Right renal pelvis (tissue), 4 donors: ENCODE measurements at regions not wholly inside any gene's neighbourhood (a gene's known extent, or its start where the extent isn't known, plus 50 kb on each side); places are given as distances from the start of the nearest gene placed in this dataset.

ENCODE experiments used
- DNase-seq, 4 donors: peaks; one replicate each; pipeline ENCODE4 v3.0.0-alpha.2; 2013; ENCODE audit warnings: low read depth in 4 of 4, low spot score in 3 of 4, missing footprints in 1 of 4

DNA sequence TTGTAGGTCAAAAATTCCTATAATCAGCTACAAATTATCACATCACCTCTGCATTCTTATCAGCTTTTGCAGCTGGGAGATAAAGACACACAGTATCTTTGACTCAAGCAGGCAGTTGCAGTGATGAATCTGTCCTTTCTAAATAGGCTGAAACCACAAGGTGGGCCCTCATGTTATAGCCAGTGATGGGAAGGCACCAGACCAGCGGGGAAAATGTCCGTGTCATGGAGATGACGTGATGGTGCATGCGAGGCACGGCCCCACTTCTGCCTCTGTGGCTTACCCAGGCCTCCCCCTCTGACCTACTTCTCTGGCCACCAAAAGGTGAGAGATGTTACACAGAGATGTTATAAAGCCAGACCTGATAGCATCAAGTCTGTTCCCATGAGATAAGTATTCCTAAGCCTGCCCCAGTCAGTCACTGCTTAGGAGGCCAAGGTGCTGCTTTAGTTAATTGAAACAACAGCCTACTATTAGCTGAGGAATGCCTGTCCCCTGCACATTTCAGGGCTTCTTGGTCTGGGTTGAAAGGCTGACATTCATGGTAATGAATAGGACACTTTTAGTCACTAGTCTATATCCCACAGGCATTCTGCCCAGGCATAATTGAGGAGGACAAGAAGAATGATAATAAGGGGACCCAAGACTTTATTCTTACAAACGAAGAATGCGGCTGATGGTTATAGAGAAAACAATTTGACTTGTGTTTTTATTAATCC, 327.9 kb downstream of the LPIN1 start:
- no peak for DNase-seq

DNA sequence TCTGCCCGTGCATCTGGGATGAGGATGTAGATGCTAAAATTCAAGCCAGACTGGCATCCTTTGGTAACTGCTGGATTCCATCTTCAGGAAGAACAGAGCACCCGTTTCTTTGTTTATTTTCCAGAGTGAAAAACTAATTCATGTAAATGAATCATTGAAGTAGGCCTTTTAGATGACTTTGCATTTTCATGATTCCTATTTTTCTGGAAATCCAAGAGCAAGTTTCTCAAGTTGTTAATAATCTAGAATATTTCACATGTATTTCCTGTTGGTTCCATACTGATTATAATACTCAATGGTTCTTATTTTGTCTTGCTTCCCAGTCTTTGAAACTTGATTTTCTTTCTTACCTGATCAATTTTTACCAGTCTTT, 328.4 kb downstream of the LPIN1 start:
- DNase-seq: no peak

DNA sequence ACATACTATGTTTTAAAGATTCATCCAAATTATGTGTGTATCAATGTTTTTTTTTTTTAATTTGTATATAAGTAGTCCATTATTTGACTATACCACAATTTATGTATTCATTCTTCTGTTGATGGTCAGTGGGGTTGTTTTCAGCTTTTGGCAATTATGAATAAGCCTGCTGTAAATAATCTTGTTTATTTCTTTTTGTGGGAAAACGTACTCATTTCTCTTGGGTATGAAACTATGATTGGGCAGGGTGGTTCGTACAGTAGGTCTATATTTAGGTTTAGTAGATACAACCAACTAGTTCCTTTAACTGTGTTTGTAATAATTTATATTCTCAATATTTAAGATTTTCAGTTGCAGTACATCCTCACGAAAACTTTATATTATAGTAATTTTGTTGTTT, 329.2 kb downstream of the LPIN1 start:
- DNase-seq: no peak

DNA sequence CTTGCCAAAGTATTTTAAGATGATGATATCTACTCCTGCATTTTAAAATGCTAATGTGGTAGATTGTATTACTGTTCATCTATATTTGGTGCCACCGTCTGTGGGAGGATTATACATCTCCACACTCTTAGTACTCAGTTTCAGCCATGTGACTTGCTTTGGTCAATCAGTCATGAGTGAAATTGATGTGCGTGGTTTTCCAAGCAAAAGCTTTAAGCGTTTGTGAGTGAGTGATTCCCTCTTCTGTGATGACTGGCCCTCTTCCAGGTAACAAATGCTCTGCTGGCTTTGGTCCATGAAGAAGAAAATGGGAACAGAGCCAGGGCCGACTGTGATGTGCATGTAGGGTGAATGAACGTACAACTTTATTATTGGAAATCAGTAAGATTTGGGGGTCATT, 330.4 kb downstream of the LPIN1 start:
- DNase-seq: no peak

DNA sequence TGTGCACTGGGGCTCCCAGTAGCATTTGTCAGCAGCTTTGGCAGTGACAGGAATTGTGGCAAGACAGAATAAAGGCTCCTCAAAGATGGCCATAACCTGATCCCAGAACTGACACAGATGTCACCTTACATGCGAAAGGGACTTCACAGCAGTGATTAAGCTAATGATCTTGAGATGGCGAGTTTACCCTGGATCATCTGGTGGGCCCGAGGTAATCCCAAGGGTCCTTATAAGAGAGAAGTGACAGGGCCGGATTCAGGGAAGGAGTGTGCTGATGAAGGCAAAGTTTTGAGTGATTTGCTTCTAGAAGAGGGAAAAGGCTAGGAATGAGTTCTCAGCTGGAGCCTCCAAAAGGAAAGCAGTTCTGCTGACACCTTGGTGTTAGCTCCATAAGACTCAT, 333.9 kb downstream of the LPIN1 start:
- no peak for DNase-seq

DNA sequence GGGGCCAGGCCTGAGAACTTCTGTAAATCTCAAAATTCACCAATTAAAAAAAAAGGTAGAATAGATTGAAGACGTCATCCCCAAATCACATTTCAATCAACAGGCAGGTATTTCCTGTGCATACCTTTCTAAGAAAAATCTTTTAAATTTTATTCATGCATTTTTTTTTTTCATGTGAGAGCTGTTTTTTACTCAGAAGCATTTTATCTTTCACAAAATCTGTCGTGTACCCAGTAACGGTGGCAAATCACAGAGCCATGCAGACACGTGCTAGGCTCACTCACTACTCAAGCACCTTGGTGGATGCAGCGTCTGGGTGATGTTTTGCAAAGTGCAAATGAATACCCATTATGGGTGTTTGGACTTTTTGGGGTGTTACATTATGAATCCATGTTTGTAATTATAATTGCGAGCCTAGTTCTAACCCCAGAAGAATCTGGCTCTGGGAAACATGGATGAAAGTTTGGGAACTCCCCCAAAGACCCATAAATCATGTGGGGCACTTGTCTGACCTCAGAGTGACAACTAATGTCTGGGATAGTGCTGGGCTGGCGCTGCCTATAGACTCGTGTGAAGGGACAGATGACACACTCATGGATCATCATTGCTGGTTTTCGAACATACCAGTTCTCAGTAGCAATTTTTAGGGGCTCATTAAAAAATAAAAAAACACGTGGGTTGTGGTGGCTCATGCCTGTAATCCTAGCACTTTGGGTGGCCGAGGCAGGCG, 335.2 kb downstream of the LPIN1 start:
- no peak for DNase-seq

DNA sequence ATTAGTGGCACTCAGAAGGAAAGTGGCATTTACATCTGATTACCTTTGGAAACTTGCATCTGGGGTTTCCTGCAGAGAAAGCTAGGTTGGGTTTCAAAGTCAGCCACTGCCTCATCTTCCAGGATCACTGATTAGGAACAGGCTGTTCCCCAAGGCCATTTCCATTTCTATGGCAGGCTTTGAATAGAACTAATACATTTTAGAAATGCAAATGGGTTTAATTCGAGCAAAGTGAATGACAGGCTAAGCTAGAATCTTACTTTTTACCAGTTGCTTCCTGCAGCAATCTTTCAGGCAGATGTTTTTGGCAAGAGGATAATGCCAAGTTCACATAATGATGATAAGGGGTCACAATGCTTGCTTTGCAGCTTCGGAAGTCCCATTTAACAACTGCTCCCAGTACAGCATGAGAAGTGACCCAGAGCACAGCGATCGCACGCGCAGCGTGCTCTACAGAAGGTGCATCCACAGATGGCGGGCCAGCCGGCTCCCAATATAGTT, 336.7 kb downstream of the LPIN1 start:
- no peak for DNase-seq

DNA sequence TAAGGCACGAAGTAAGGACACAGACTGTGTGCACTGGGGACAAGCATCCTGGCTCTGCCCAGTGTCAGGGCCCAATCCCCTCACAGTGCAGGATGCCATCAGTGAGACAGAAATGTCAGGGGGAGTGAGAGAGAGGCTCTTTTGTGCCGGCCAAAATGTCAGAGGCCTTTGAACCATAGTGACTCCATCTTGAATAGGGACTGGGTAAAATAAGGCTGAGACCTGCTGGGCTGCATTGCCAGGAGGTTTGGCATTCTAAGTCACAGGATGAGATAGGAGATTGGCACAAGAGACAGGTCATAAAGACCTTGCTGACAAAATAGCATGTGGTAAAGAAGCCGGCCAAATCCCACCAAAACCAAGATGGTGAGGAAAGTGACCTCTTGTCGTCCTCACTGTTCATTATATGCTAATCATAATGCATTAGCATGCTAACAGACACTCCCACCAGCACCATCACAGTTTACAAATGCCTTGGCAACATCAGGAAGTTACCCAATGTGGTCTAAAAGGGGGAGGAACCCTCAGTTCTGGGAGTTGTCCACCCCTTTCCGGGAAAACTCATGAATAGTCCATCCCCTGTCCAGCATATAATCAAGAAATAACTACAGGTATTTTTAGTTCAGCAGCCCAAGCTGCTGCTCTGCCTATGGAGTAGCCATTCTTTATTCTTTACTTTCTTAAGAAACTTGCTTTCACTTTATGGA, 337.4 kb downstream of the LPIN1 start:
- DNase-seq: no peak

DNA sequence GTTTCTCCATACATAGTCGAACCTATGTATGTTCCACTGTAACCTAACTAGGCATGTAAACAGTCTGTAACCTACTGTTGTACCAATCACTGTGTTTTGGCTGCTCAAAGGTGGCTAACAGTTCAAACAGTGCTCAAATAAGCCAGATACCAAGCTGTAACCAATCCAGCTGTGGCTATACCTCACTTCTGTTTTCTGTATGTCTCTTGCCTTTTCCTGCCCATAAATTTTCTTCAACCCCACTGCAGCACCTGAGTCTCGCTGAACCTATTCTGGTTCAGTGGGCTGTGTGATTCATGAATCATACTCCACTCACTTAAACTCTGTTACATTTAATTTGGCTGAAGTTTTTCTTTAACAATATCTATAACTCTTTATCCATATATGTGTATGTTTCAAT, 340.7 kb downstream of the LPIN1 start:
- no peak for DNase-seq

DNA sequence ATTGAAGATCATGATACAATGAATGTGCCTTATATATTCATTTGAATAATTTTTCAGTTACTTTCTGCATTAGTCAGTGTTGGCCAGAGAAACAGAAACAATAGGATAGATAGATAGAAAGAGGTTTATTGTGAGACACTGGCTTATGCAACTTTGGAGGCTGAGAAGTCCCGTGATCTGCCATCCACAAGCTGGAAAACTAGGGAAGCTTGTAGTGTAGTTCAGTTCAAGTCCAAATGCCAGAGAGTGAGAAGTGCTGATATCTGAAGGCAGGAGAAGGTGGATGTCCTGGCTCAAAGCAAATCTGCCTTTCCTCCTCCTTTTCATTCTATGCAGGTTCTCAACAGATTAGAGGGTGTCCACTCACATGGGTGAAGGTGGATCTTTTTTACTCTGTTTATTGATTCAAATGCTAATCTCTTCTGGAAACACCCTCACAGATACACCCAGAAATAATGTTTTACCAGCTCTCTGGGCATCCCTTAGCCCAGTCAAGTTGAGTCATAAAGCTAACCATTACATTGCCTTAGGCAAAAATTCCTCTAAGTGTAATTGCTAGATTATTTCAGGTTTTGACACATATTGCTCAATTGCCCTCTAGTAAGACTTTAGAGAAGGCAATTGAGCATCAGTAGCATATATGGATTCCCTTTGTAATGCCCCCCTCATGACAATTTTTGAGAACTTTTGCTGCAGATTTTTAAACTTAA, 341.4 kb downstream of the LPIN1 start:
- no peak for DNase-seq

DNA sequence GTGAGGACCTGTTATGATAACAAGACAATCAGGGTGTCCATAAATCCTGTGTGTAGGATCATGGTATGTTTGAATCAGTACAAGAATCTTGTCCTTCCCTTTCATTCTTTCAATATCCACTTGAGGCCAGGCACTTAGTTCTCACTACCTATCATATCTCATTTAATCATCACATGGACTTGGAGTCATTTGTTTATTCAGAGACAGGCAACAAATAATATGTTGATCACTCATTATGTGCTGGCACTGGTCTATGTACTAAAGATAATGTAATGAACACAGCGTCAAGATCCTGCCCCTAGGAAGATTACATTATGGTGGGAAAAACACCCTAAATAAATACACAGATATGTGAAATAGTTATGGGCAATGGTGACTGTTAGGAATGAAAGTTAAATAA, 342.6 kb downstream of the LPIN1 start:
- DNase-seq: no peak

DNA sequence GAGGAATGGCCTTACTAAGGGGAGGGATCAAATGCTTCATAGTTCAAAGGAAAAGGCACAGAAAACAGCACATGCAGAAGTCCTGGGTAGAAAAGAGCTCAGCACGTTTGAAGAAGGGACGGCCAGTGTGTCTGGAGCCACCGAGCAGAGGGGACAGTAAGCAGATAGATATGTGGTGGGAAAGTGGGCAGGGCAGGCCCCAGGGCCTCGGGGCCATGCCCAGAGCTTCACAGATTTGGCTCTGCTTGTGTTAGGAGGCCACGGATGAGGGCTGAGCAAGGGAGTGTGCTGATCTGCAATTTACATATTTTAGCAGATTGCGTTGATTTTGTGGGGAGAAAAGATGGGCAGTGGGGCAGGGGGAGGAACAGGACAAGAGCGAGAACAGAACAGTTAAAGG, 343.1 kb downstream of the LPIN1 start:
- DNase-seq: no peak

DNA sequence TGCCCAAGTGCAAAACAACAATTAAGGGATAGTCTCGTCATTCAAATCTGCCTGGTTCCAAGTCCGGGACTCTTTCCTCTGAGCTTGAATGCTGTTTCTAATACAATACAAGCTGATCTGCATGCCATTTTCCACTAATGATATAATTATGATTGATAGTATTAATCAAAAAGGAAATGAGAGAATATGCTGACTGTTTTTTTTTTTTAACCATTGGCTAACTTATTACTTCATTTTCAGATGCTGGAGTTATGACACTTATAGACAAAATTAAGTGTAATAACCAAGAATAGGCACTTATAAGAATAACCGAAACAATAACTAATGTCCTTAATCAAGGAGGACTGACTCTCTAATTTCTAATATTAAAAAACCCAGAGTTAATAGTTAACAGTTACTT, 343.6 kb downstream of the LPIN1 start:
- DNase-seq: no peak

DNA sequence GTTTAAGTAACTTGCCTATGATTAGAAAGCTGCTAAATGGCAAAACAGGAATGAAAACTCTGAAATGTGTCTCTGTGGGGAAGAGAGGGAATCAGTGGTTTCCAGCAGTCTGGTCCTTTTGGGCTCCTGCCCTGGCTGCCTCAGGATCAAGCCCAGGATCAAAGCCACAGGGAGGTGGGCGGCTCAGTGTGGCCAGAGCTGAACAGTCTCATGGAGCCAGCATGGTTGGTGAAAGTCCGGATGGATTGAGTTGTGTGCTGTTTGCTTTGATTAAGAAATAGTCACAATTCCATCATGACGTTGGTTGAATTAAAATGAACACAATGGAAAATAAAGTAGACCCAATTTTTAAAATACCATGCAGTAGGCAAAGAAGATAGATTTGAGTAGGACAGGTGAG, 344.2 kb downstream of the LPIN1 start:
- no peak for DNase-seq

DNA sequence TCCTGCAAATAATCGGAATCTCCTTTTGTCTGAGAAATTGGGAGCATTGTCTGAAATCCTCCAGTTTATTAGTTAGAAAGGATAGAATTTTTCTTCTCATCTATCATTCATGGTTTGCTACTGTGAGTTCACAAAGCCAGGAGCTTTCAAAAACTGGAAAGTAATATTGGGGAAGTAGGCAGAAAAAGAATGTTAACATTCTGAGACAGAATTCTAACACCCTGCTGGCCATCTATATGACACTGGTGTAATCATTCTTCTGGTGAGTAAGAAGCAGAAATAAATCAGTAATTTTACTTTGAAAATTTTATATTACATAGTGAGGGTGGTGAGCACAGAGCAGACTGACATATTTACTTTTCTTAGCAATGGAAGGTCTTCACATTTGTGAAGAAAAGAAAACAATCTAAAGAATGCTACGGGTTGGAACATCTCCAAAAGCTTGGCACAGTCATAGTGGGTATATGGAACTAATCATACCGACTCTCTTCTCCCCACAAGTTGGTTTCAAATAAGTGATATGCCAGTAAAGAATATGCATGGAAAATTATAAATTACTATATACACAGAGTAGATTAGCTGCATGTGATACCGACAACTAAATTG, 344.9 kb downstream of the LPIN1 start:
- no peak for DNase-seq

DNA sequence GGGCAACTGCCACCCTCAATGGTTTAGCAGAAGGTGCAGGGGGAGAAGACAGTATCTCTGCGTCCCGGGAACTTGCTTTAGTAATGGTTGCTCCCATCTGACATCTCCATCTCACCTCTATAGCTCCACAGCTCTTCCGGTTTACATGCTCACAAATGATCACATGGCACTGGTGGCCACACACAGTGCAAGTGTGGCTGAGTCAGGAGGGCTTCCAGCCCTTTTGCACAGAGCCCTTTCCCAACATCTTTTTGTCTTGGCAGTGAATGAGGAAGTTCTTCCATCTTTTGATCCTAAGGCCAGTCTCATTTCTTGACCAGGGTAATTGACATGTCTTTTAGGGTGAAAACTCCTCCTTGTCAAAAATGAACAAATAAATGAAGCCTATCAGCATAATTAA, 347.7 kb downstream of the LPIN1 start:
- no peak for DNase-seq

DNA sequence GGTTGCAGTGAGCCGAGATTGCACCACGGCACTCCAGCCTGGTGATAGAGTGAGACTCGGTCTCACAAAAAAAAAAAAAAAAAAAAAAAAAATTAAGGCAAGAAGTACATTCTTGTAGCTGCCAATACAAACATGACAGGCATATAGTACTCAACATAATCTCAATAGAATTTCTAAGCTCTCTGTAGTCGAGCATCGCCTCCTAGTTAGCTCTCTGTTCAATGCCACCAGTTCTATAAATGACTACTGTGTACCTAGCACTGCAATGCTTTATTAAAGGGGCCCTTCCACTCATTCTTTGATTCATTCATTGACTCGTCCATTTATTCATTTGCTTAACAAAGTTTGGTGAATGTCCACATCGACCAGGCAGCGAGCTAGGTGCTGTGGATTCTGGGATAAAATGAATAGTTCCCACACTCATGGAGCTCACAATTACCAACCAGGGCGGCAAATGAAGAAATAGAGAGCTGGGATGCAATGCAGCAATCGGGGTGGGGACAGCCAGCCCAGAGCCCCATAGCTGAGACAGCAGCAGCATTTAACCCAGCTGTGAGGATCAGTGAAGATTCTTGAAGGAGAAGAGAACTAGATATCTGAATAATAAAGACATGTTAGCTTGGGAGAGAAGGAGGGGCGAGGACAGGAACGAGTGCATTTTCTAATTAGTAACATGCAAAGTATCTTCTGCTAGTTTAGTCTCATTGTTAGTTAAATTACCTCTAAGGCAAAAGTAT, 349.8 kb downstream of the LPIN1 start:
- no peak for DNase-seq

DNA sequence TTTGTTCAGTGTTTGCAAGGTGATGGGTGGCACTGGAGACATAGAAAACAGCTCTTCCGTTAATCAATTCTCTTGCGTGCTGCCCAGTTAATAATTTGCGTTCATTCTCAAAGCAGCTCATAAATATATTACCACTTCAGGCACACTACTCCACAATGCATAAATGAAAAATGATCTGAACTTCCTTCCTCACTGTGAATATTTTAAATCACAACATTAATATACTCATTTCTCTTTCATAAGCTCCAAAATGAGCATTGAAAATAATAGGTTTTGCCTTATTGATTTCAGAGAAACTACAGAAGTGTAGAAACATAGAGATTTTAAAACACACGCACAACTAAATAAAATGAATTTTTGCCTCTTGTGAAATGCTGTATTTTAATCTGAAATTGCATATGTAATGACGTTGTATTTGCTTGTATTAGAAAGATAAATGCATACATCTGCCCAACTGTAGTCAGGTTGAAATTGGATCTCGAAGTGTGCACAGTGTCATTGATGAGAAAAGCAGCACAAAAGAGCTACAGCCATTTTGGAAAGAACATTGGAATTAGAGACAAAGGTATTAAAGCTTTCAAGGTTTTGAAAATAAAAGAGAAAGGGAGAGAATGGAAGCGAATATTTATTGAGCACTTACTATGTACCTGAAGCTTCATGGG, 350.5 kb downstream of the LPIN1 start:
- DNase-seq: no peak

DNA sequence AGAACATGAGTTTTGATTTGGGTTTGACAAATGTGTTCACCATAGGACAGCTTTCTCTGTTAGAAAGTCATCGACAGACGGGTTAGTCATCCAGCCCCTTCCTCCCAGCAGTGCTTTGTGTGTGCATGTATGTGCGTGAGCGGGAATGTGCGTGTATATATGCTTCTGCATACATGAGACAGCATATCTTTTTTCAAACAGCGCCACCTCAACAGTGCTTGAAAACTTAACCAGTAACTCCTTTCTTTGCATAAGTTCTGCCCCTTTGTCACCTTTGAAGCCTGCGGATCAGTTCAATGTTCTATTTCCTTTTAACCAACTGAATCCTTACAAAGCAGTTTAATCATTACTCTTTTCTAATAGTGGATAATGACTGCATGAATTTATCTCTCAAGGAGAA, 351.4 kb downstream of the LPIN1 start:
- no peak for DNase-seq

DNA sequence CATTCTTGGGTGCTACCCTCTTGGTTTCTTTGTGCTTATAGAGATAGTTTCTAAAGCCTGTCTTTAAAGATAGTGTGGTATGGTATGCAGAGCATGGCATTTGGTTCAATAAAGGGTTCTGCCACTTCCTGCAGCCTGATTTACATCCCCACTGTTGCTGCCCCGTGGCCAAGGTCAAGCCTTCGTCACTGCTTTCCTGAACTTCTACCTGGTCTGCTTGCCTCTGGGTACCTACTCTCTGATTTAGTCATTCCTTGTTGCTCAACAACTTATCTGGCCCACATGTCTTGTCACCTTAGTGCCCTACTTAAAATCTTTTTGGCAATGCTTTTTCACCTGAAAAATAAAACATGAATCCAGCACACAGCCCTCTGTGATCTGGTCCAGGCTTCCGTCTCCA, 352.9 kb downstream of the LPIN1 start:
- no peak for DNase-seq
